ENCODE measurements at regions not wholly inside any gene's neighbourhood (a gene's known extent, or its start where the extent isn't known, plus 50 kb on each side); places are given as distances from the start of the nearest gene placed in this dataset.
"Not testable (repeated sequence)": the region's sequence is repeated elsewhere in the genome, so short reads cannot be mapped to it uniquely, and the experiment has no call there.

- no peak overlapping the region for H2AK5ac ChIP-seq (ENCODE audit: low read length, severe bottlenecking)
- DNase-seq, result no peak
- H3K4me2 ChIP-seq (ENCODE audit: low read length, poor library complexity, severe bottlenecking), result no peak overlapping the region
- H3K4me3 ChIP-seq (ENCODE audit: insufficient read depth in 1 of 2, low read depth in 1 of 2, low read length in 2 of 2), result no peak overlapping the region
- H3K36me3 ChIP-seq (ENCODE audit: control insufficient read depth in 1 of 2, insufficient read depth in 2 of 2, low read depth in 1 of 2, low read length in 2 of 2), result no peaks in the 10 kb centered on the region
- 100% methylated on average over 2 of the region's 3 CpGs for WGBS
- no peak overlapping the region for H2BK15ac ChIP-seq (ENCODE audit: low read depth, poor library complexity, severe bottlenecking)
- no peak overlapping the region for H4K8ac ChIP-seq (ENCODE audit: low read length)
- H2AFZ ChIP-seq (ENCODE audit: low read depth, low read length), result no peak overlapping the region
- H3K4me1 ChIP-seq (ENCODE audit: control insufficient read depth, insufficient read depth, low read depth, low read length), result peaks cover 2% of the 10 kb centered on the region
- H2BK5ac ChIP-seq (ENCODE audit: low read depth, low read length, poor library complexity, severe bottlenecking), result no peak overlapping the region
- no peaks in the 10 kb centered on the region for H3K79me1 ChIP-seq (replicated peaks; ENCODE audit: low read length, poor library complexity, severe bottlenecking)
- H3K4ac ChIP-seq (ENCODE audit: low read depth in 1 of 2, low read length in 2 of 2), result no peak overlapping the region
- no peak overlapping the region for H3K14ac ChIP-seq (ENCODE audit: low read length in 2 of 2)
- H3K27me3 ChIP-seq (ENCODE audit: control insufficient read depth in 1 of 2, insufficient read depth in 1 of 2, low read length in 2 of 2), result peaks cover 8 to 43% of the 10 kb centered on the region in 2 experiments
- H3K9me3 ChIP-seq (ENCODE audit: control insufficient read depth, low read length), result peaks cover 2% of the 10 kb centered on the region
- no peak overlapping the region for H3K23ac ChIP-seq (ENCODE audit: low read length in 2 of 2)
- no peak overlapping the region for H3K18ac ChIP-seq (ENCODE audit: low read depth in 1 of 2, low read length in 2 of 2)
- no peak overlapping the region for H4K91ac ChIP-seq (ENCODE audit: low read length)
- H2BK120ac ChIP-seq (ENCODE audit: low read depth, low read length), result no peak overlapping the region
- H3K9ac ChIP-seq (ENCODE audit: low read length), result no peak overlapping the region
- H3K27ac ChIP-seq (ENCODE audit: low read length, poor library complexity, severe bottlenecking), result no peak overlapping the region
- H2BK12ac ChIP-seq (ENCODE audit: low read length in 2 of 2), result no peak overlapping the region
Measured at GRCh38 chr16:87156195-87156594, 161.0 kb downstream of the C16orf95 start.

- H3K9me3 ChIP-seq (ENCODE audit: control insufficient read depth, low read length), result no peaks in the 10 kb centered on the region
- H3K4me2 ChIP-seq (ENCODE audit: low read length, poor library complexity, severe bottlenecking), result no peak overlapping the region
- no peaks in the 10 kb centered on the region for H3K79me1 ChIP-seq (replicated peaks; ENCODE audit: low read length, poor library complexity, severe bottlenecking)
- H4K8ac ChIP-seq (ENCODE audit: low read length), result no peak overlapping the region
- no peak overlapping the region for H3K18ac ChIP-seq (ENCODE audit: low read depth in 1 of 2, low read length in 2 of 2)
- H2BK5ac ChIP-seq (ENCODE audit: low read depth, low read length, poor library complexity, severe bottlenecking), result no peak overlapping the region
- H3K4me3 ChIP-seq (ENCODE audit: insufficient read depth in 1 of 2, low read depth in 1 of 2, low read length in 2 of 2), result no peak overlapping the region
- H3K23ac ChIP-seq (ENCODE audit: low read length in 2 of 2), result no peak overlapping the region
- H3K27me3 ChIP-seq (ENCODE audit: control insufficient read depth in 1 of 2, insufficient read depth in 1 of 2, low read length in 2 of 2), result peaks cover 15 to 47% of the 10 kb centered on the region in 2 experiments
- peak overlapping the region; percentile 49 for H3K9ac ChIP-seq (ENCODE audit: low read length)
- no peak overlapping the region for H3K4ac ChIP-seq (ENCODE audit: low read depth in 1 of 2, low read length in 2 of 2)
- WGBS, result 60% methylated on average over 15 of the region's 15 CpGs
- no peak overlapping the region for H3K14ac ChIP-seq (ENCODE audit: low read length in 2 of 2)
- no peaks in the 10 kb centered on the region for H3K36me3 ChIP-seq (ENCODE audit: control insufficient read depth in 1 of 2, insufficient read depth in 2 of 2, low read depth in 1 of 2, low read length in 2 of 2)
- no peak overlapping the region for H2BK12ac ChIP-seq (ENCODE audit: low read length in 2 of 2)
- no peak overlapping the region for H2AK5ac ChIP-seq (ENCODE audit: low read length, severe bottlenecking)
- H2BK120ac ChIP-seq (ENCODE audit: low read depth, low read length), result no peak overlapping the region
- H2AFZ ChIP-seq (ENCODE audit: low read depth, low read length), result no peak overlapping the region
- H2BK15ac ChIP-seq (ENCODE audit: low read depth, poor library complexity, severe bottlenecking), result no peak overlapping the region
- H4K91ac ChIP-seq (ENCODE audit: low read length), result no peak overlapping the region
- no peak overlapping the region for H3K27ac ChIP-seq (ENCODE audit: low read length, poor library complexity, severe bottlenecking)
- peak; percentile 23 for DNase-seq
- peaks cover 2% of the 10 kb centered on the region for H3K4me1 ChIP-seq (ENCODE audit: control insufficient read depth, insufficient read depth, low read depth, low read length)
Measured at GRCh38 chr16:87160234-87160636, 157.0 kb downstream of the C16orf95 start.

- H3K4me1 ChIP-seq (ENCODE audit: control insufficient read depth, insufficient read depth, low read depth, low read length), result peaks cover 2% of the 10 kb centered on the region
- no peak overlapping the region for H2AFZ ChIP-seq (ENCODE audit: low read depth, low read length)
- H4K91ac ChIP-seq (ENCODE audit: low read length), result no peak overlapping the region
- H3K27me3 ChIP-seq (ENCODE audit: control insufficient read depth in 1 of 2, insufficient read depth in 1 of 2, low read length in 2 of 2), result peaks cover 15 to 52% of the 10 kb centered on the region in 2 experiments
- no peak overlapping the region for H3K4me3 ChIP-seq (ENCODE audit: insufficient read depth in 1 of 2, low read depth in 1 of 2, low read length in 2 of 2)
- H3K14ac ChIP-seq (ENCODE audit: low read length in 2 of 2), result no peak overlapping the region
- H3K4ac ChIP-seq (ENCODE audit: low read depth in 1 of 2, low read length in 2 of 2), result no peak overlapping the region
- H3K18ac ChIP-seq (ENCODE audit: low read depth in 1 of 2, low read length in 2 of 2), result no peak overlapping the region
- no peak overlapping the region for H2BK120ac ChIP-seq (ENCODE audit: low read depth, low read length)
- H2BK12ac ChIP-seq (ENCODE audit: low read length in 2 of 2), result no peak overlapping the region
- no peak overlapping the region for H3K27ac ChIP-seq (ENCODE audit: low read length, poor library complexity, severe bottlenecking)
- H3K23ac ChIP-seq (ENCODE audit: low read length in 2 of 2), result no peak overlapping the region
- no peaks in the 10 kb centered on the region for H3K36me3 ChIP-seq (ENCODE audit: control insufficient read depth in 1 of 2, insufficient read depth in 2 of 2, low read depth in 1 of 2, low read length in 2 of 2)
- no peak overlapping the region for H2BK5ac ChIP-seq (ENCODE audit: low read depth, low read length, poor library complexity, severe bottlenecking)
- H2BK15ac ChIP-seq (ENCODE audit: low read depth, poor library complexity, severe bottlenecking), result no peak overlapping the region
- no peak overlapping the region for H3K4me2 ChIP-seq (ENCODE audit: low read length, poor library complexity, severe bottlenecking)
- H3K79me1 ChIP-seq (replicated peaks; ENCODE audit: low read length, poor library complexity, severe bottlenecking), result no peaks in the 10 kb centered on the region
- no peak overlapping the region for H4K8ac ChIP-seq (ENCODE audit: low read length)
- H3K9me3 ChIP-seq (ENCODE audit: control insufficient read depth, low read length), result no peaks in the 10 kb centered on the region
- H3K9ac ChIP-seq (ENCODE audit: low read length), result no peak overlapping the region
- WGBS, result 73% methylated on average over 19 of the region's 19 CpGs
- no peak overlapping the region for H2AK5ac ChIP-seq (ENCODE audit: low read length, severe bottlenecking)
- DNase-seq, result no peak
Measured at GRCh38 chr16:87160701-87161337, 156.4 kb downstream of the C16orf95 start.

GRCh38 chr16:87161410-87161809 lies 155.8 kb downstream of the C16orf95 start:
- not testable (repeated sequence) for H3K27ac ChIP-seq (ENCODE audit: low read length, poor library complexity, severe bottlenecking); H2AFZ ChIP-seq (ENCODE audit: low read depth, low read length); H2BK5ac ChIP-seq (ENCODE audit: low read depth, low read length, poor library complexity, severe bottlenecking); H2BK12ac ChIP-seq (ENCODE audit: low read length in 2 of 2); H3K36me3 ChIP-seq (ENCODE audit: control insufficient read depth in 1 of 2, insufficient read depth in 2 of 2, low read depth in 1 of 2, low read length in 2 of 2); H3K4me1 ChIP-seq (ENCODE audit: control insufficient read depth, insufficient read depth, low read depth, low read length); H4K8ac ChIP-seq (ENCODE audit: low read length); H3K4me3 ChIP-seq (ENCODE audit: insufficient read depth in 1 of 2, low read depth in 1 of 2, low read length in 2 of 2); H3K9ac ChIP-seq (ENCODE audit: low read length); H3K18ac ChIP-seq (ENCODE audit: low read depth in 1 of 2, low read length in 2 of 2); H2AK5ac ChIP-seq (ENCODE audit: low read length, severe bottlenecking); H3K14ac ChIP-seq (ENCODE audit: low read length in 2 of 2); H4K91ac ChIP-seq (ENCODE audit: low read length); H3K9me3 ChIP-seq (ENCODE audit: control insufficient read depth, low read length); H2BK15ac ChIP-seq (ENCODE audit: low read depth, poor library complexity, severe bottlenecking); H2BK120ac ChIP-seq (ENCODE audit: low read depth, low read length); H3K23ac ChIP-seq (ENCODE audit: low read length in 2 of 2); DNase-seq; H3K79me1 ChIP-seq (replicated peaks; ENCODE audit: low read length, poor library complexity, severe bottlenecking); H3K4me2 ChIP-seq (ENCODE audit: low read length, poor library complexity, severe bottlenecking); H3K4ac ChIP-seq (ENCODE audit: low read depth in 1 of 2, low read length in 2 of 2)
- H3K27me3 ChIP-seq (ENCODE audit: control insufficient read depth in 1 of 2, insufficient read depth in 1 of 2, low read length in 2 of 2), result peaks cover 15 to 54% of the 10 kb centered on the region in 2 experiments
- WGBS, result 93% methylated on average over 5 of the region's 7 CpGs

All from mesenchymal stem cell (in vitro differentiated cells and primary cell).